Amniotic stem cell (primary cell): ENCODE measurements at regions not wholly inside any gene's neighbourhood (a gene's known extent, or its start where the extent isn't known, plus 50 kb on each side); places are given as distances from the start of the nearest gene placed in this dataset.

ENCODE experiments used
- DNase-seq: peaks from one replicate; lab custom pipeline; 2025; lab: John Stamatoyannopoulos, UW

GRCh38 chr2:8399731-8400130 lies 282.1 kb upstream of the ID2 start:
- no peak for DNase-seq

- no peak for DNase-seq
Observed at GRCh38 chr2:8400196-8400595, 281.7 kb upstream of the ID2 start.

DNA sequence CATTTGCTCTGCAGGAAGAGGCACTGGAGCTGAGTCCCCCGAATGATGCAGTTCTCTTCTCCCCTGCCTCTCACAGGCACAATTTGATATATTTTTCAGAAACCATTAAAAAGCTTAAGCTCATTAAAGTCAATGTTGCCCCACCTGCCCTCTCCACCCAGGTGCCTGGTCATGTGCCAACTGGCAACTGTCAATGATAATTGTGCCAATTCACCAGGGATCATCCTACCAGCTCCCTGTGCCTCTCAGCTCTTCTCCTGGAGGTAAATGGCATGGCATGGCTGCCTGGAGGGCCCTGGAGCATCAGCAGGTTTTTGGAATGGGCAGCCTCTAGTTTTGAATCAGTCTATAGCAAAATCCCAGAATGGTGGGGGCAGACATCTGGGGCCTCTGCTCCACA lies 279.6 kb upstream of the ID2 start:
- DNase-seq, result no peak

DNA sequence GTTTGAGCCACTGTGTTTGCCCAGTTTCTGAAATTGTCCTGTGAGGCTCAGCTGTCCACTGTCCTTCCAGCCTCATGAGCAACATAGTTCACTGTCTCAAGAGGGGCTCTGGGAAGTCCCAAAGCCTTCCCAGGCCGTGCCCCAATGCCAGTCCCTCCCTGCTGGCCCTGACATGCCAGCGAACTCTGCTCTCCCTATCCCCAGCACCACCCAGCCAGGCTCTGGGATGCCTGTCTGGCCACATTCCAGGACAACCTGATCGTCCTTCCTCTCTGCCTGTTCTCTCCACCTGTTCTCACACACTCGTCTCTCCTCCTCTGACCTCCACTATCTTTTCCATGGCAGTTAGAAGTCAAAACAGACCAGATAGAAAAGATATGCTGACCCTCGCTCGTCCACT lies 278.0 kb upstream of the ID2 start:
- no peak for DNase-seq

- DNase-seq, result no peak
Observed at GRCh38 chr2:8405334-8405733, 276.5 kb upstream of the ID2 start.

DNA sequence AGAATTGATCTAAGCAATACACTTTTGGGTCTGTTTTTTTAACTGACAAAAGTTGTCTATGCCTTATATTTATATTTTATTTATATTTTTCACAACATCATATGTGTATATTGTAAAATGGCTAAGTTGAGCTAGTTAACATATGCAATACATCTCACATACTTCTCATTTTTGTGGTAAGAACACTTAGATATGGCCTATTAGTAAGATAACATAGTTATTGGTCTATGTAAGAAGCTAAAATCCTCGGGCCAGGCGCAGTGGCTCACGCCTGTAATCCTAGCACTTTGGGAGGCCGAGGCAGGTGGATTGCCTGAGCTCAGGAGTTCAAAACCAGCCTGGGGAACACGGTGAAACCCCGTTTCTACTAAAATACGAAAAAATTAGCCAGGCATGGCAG lies 275.6 kb upstream of the ID2 start:
- no peak for DNase-seq

GRCh38 chr2:8407332-8407731 lies 274.5 kb upstream of the ID2 start:
- DNase-seq, result no peak

GRCh38 chr2:8408560-8409460 lies 273.0 kb upstream of the ID2 start:
- DNase-seq, result no peak

- DNase-seq, result no peak
Observed at GRCh38 chr2:8409461-8410260, 272.2 kb upstream of the ID2 start.

DNA sequence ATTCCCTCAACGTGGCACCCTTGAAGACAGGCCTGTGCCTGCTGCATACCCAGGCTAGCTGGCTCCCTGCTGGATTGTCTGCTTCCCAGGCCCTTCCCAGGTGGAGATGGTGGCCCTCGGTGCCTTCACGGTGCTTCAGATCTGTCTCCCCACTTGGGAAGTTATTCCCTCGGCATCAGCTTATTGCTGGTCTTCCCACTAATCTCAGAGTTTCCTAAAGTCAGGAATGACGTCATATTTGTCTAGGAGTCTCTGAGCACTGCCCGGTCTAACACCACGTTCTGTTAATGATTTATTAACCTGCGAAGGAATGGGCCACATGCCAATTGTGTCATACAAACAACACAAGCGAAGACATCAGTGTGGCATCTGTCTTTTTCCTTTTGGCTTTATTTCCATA lies 269.8 kb upstream of the ID2 start:
- no peak for DNase-seq

GRCh38 chr2:8412586-8412985 lies 269.3 kb upstream of the ID2 start:
- no peak for DNase-seq

DNA sequence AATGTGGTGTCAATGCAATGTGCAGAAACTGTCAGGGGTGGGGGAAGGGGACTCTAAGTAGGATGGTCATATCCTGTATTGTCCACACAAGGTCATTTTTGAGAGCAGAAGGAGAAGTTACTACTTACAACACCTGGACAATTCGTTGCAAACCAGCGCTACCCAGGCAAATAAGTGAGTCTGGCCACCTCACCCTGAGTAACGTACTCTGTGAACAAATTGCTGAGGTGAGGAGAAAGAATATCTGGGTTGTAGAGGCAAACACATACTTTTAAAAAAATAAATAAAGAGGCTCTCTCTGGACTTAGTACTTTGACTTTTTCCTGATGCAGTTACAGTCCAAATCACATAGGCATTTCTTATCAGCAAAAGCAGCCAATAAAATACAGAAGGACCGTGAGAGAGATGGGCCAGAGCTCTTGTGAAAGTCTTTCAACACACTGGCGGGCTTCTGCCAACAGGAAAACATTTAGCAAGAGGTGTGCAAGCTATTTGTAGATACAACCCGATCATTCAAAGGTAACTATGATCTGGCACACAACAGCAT lies 268.2 kb upstream of the ID2 start:
- DNase-seq, result no peak

GRCh38 chr2:8414946-8415879 lies 266.6 kb upstream of the ID2 start:
- no peak for DNase-seq

DNA sequence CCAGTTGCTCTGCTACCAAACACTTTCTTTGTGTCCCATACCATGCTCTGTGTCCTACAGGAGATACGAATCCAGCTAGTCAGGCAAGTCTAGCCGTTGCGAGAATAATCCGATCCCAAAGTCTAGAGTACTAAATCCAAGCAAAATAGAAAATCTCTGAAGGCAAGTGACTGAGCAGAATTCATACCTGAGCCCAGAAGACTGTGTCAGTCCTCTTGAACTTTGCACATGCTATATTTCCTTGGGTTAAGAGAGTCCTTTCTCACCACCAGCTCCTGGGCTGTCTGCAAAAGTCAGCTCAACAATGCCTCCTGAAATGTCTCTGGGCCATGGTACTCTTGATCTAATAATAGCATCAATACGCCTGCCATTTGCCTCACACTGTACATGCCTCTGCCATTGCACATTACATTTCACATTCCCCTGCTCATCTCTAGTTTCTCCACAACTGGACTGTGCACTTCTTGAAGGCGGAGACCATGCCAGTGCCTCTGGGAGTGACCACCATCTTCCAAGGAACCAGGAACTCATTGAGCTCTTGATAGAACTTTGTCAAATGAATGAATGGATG lies 265.8 kb upstream of the ID2 start:
- DNase-seq, result no peak

- no peak for DNase-seq
Observed at GRCh38 chr2:8416849-8417832, 264.7 kb upstream of the ID2 start.

DNA sequence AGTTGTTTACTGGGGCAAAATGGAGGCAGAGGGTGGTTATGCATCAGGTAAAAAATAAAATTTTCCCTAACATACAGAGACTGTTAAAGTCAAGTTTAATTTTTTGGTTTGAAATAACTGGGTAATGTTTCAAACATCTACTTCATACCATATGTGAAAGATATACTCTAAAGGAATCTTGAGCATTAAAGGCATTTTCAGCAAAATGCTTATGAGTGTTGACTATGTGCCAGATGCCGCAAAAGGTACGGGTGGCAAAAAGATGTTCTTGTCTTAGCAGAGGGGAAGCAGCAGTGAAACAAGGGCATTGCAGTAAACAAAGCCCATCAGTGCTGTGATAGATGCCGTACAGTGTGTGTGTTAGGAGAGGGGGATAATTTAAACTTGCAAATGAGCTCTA lies 263.1 kb upstream of the ID2 start:
- no peak for DNase-seq

DNA sequence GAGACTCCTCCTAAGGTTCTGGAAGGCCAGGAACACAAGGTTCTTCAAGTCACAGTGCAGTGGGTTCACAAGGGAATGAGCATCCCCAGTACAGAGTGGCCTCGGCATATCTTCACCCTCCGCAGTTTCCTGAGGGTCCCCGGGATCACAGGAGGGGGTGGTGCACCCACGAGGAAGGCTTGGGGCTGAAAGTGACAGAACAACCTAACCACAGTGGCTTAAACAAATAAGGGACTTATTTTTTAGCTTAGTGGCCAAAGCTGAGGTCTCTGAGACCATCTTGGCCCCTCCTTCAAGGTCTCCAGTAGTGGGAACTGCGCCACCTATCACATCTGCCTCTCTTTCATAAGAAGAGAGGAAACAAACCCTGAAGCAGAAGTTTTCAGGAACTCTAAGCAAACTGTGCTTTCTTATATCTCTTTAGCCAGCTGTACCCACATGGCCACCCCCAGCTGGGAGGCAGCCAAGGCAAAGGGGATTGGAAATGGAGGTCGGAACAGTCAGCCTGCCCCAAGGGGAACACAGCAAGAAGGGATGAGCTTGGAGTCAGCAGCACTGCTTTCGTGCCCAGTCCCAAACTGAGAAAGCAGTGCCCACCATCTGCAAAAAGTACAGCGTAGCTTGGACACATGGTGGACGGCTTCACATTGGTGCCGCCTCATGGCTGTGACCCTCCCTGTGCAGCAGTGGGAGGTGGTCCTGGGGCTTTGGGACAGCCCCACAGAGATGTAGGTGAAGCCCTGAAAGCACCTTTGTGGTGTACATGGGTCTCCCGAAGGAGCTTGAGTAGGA lies 260.0 kb upstream of the ID2 start:
- DNase-seq, result no peak

GRCh38 chr2:8422450-8422800 lies 259.4 kb upstream of the ID2 start:
- DNase-seq, result no peak
